ENCODE measurements at regions not wholly inside any gene's neighbourhood (a gene's known extent, or its start where the extent isn't known, plus 50 kb on each side); places are given as distances from the start of the nearest gene placed in this dataset.

DNA sequence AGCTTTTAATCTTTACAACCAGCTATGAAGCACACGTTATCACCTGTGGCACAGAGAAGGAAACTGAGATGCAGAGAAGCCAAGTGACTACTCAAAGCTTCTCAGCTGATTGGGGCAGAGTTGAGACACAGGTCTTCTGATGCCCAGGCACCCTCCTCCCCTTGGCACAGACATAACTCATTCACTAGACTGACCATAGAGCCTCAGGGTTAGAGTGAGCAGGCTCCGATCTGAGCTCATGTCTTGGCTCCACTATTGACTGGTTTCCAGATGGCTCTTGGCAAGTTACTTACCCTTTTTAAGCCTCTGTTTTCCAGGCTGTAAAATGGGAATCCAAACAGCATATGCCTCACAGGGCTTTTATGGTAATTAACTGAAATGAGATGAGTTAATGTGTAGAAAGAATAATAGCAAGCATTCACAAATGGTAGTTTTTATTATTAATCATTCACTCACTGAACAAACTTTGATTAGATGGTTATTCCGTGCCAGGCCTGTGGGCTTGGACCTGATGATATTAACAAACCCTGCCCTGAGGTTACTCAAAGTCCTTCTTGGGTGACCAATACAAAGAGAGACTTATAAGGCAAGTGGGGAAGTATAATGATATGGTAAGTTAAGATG, 184.3 kb downstream of the ANXA2 start:
- DNase-seq, result no peak

DNA sequence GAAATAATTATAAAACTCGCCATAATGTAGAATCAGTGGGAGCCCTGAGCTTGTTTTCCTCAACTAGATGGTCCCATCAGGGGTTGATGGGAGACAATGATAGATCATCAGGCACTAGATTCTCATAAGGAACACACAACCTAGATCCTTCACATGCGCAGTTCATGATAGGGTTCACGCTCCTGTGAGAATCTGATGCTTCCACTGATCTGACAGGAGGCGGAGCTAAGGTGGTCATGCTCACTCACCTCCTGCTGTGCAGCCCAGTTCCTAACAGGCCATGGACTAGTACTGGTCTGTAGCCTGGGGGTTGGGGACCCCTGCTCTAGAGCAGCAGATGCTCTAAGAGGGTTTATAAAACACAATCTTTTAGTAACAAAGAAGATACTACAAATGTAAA, 183.6 kb downstream of the ANXA2 start:
- no peak for DNase-seq

- DNase-seq, result no peak
Measured at GRCh38 chr15:60215225-60215963, 182.4 kb downstream of the ANXA2 start.

DNA sequence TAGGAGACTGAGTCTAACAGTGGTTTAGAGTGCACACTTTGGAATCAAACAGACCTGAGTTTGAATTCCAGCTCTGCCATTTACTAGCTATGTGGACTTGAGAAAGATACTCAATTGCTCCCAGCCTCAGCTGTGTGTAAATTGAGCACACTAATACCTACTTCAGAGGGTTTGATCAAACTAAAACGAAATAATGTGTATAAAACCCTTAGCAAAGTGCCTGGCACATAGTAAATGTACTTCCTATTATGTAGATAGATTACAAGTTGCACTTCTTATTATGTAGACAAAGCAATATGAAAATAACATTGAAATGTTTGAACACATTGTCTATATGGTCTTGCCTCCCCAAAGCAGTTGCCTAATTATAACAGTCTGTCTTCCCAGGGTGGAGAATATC, 180.6 kb downstream of the ANXA2 start:
- DNase-seq, result no peak

DNA sequence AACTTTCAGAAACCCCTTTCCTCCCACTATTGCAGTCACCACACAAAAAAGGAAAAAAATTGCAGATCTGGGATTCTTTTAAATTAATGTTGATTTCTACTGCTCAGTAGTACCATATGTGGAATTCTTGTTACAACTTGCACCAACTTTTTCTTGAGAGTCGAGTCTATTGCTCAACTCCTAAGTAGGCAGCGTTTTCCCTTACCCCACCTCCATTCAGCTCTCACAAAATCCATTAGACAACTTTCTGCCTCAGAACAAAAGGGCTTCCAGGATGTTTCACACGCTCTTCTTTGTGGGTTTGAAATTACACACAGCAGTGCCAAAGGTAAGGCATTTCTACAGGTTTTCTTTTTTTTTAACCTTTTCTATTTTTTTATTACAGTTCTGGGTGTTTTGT, 179.5 kb downstream of the ANXA2 start:
- DNase-seq, result no peak

DNA sequence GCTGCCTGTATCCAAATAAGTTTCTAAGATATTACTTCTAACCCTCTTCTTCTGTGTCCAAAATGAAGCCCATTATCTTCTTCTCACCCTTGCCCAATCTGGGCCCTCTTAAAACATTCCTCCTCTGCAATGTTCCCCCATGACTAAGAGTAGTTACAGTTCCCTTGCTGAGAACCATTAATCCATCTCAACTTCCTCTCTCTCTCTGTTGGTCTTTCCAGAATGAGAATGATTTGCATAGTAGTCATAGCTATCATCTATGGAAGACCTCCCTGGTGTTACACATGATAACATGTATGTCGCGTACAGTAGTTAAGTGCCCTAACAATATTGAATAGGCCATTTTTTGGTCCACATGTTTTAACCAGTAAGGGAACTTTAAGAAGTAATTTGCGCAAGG, 177.9 kb downstream of the ANXA2 start:
- peak in 1 of 3 donors; percentile 17 for DNase-seq

GRCh38 chr15:60221356-60221755, 176.4 kb downstream of the ANXA2 start:
- no peak for DNase-seq

DNA sequence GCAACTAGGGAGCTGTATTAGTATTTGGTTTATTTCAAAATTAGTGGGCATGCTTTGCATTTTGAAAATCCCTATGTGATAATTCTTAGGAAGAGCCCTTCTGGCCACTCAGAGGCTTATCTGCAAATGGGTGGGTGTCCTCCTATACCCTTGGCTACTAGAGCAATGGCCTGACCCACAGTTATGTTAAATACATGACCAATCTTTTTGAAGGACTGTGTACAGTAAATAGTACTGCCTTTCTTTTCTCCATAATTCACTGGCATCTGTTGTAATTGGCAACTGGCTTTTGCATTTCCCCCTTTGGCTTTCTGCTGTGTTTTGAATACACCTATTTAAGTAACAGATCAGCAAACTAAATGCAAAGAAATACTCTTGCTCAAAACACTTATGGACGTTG, 175.4 kb downstream of the ANXA2 start:
- no peak for DNase-seq

DNA sequence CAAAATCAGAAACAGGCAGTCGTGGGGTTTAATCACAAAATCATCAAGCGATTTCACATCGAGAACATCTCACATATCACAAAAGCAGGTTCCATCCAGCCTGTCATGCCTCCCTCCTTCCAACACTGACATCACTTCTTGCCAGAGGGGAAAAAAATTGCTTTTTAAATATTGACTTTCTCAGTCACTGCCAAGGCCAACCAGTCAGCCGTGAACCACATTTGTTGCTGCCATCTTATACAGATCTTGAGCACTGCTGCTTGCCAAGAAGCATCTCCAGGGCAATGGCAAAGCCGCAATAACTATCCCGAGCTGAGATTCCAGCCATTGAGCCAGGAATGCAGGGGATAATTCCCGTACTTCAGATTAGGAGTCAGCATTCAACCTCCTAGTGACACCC, 174.6 kb downstream of the ANXA2 start:
- DNase-seq, result peak in 1 of 3 donors; percentile 8

DNA sequence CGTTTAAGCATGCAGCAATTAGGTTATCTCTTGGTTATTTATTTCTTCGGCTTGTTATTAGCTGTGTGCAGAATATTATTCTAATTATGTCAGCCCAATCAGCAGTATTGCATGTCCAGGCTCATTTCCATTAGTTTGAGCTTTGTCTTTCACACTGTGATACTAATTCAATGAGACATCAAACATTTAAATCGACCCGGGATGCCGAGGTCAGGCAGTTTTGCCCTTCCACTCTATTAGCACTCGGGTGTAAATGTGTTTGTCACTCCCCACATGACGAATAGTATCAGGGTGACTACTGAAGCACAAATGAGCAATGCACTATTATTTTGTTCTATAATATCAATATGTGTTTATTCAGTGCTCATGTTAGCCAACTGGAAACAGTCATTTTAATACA, 170.9 kb downstream of the ANXA2 start:
- no peak for DNase-seq

GRCh38 chr15:60228101-60228500, 169.7 kb downstream of the ANXA2 start:
- peak in 1 of 3 donors; percentile 11 for DNase-seq

DNA sequence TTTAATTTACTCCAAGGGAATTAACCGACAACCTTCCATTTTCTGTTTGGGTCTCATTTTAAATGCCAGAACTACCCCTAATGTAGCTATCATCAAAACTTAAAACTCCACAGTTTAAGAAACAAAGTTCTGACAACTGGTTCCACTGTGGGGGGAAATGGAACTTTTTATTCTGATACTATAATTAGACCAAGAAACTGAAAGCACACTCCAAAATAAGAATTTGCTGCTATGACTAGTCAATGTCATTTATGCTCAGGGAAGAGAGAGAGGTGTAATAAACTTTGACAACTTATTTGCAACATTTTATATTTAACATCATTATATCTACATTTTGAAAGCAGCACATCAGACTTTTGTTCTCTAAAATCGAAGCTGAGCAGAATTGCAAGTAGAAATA, 169.2 kb downstream of the ANXA2 start:
- DNase-seq, result no peak

DNA sequence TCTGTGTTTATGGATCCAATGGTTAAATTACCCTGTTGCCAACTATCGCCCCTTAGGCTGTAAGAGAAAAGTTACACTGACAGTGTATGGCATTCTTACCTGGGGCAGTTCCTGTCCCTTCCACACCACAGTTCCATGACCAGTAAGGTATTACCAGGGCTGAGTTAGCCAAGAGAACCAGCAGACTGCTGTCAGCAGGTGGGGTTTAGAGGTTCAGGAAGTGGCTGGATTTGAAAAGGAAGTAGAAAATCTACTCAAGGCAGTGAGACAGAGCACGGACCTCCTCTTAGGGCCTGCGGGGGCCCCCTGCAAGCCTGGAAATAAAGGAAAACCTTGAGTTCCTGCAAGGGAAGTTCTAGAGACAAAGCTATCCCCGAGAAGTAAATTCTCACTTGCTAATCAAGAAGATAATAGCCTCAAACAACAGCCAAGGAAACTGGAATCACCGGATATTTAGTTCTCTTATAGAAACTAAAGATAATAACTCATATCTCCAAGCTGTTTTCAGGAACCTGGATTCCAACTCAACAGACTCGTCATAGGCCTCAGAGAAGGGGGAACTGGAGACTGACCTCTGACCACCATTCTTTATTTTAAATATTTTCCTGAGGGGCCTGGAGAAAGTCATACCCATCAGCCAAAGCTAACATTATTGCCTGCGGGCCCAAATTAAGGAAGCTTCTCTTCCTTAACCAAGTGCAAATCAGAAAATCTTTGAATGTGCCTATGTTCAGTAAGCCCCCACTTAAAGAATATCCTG, 161.7 kb downstream of the ANXA2 start:
- DNase-seq, result no peak

- no peak for DNase-seq
Measured at GRCh38 chr15:60237446-60237845, 160.3 kb downstream of the ANXA2 start.

DNA sequence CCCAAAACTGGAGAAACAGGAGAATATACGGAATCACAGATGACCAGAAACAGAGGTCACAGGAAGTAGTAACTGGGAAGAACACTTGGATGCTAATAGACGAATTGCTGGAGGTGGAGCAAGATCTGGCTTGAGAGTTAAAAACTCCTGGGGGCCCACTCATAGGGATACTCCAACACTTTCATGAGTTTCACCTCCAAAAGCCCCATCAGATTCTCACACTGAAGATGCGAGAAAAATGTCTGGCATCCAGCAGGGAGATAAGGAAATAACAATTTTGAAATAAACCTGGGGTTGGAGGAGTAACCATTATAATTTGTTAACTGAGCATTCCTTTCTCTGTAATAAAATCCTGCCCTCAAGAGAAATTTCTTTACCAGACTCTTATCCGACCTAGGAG, 154.0 kb downstream of the ANXA2 start:
- DNase-seq, result no peak

DNA sequence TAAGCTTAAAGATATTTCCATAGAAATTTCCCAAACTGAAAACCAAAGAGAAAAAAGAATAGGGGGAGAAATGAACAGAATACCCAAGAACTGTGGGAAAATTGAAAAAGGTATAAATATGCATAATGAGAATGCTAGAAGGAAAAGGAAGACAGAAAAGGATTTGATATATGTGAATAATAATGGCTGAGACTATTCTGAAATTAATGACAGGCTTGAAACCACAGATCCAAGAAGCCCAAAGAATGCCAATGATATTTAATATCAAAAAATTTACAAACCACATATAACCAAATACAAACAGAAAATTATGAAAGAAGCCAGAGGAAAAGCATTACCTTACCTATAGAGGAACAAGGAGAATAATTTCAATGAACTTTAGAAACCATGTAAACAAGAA, 153.0 kb downstream of the ANXA2 start:
- no peak for DNase-seq

- DNase-seq, result peak in 1 of 3 donors; percentile 9
Measured at GRCh38 chr15:60250316-60250715, 147.5 kb downstream of the ANXA2 start.

DNA sequence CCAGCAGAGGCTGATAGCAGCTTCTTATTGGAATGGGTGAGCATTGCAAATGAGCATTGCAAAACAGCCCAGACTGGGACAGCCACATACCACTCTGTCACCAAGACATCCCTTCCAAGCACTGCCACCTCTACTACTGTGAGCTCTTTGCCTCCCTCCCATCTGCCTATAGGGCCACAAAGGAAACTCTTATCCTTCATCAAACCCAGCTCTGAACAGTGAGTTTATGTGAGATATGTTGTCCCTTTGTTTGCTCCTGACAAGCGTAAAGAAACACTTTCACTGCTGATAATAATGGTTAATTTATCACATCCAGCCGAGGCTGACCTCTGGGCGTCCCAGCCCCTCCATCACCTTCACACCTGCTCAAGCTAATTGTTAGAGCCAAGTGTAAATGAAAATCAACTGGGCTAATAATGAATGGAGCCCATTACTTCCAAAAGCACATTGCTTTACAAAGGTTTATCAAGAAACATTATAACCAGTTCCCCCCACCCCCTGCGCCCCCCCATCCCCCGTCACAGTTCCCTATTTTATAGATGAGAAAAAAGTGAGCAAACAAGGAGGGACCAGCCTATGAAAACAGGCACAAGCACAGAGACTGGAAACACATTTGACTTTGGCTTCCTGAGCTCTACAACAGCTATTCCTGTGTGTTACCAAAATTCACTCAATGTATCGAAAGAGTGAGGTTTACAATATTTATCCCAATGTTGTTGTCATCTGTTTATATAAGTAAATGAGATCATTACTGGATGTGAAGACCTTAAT, 146.3 kb downstream of the ANXA2 start:
- no peak for DNase-seq

DNA sequence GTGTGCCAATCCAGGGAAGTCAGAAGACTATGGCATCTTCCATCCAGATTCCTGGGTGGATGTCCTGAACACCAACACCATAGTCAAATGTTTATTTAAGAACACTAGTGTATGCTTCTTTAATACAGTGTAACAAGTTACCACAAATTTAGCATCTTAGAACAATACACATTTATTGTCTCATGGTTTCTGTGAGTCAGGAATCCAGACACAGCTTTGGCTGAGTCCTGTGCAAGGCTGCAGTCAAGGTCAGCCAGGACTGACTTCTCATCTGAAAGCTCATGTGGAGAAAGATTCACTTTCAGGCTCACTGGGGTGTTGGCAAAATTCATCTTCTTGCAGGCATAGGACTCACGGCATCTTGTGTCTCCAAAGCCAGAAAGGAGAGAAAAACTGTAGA, 143.4 kb downstream of the ANXA2 start:
- no peak for DNase-seq

DNA sequence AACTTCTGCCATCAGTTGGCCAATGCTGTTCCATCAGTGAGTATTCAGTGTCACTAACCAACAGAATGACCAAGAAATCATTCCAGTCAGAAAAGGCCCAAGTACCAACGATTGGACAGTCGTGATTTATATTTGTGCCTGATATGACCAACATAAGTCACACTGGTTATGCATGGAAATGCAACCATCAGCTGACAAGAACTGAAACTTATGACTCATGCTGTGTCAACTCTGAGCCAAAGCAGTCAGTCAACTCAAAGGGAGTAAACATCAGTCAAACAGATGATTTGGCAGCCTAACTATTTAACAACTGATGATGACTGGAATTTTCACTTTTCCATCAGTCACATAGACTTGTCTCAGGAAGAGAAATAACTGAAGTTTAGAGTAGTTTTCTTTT, 142.4 kb downstream of the ANXA2 start:
- DNase-seq, result peak in 2 of 3 donors; percentile 7 to 11

DNA sequence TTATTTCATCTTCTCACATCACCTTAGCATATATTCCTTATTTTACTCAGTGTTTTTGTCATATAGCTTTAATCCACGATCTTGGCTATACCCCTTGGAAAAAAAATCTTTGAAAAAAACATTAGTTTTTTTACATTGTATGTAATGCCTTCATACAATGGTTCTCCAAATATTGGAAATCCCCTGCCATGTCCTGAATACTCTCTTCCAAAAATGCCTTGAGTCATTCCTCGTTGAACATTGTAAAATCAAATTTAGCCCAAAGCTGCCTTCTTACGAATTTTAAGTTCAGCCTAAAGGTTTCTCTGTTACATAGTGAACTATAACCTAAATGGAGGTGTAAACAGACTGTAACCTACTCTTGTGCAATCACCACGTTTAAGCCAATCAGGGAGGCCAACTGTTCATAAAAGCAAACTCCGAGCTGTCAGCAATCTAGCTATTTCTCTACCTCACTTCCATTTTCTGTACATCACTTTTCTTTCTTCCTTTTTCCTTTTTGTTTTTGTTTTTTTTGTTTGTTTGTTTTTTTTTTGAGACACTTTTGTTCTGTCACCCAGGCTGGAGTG, 140.1 kb downstream of the ANXA2 start:
- DNase-seq, result peak in 1 of 3 donors; percentile 4

DNA sequence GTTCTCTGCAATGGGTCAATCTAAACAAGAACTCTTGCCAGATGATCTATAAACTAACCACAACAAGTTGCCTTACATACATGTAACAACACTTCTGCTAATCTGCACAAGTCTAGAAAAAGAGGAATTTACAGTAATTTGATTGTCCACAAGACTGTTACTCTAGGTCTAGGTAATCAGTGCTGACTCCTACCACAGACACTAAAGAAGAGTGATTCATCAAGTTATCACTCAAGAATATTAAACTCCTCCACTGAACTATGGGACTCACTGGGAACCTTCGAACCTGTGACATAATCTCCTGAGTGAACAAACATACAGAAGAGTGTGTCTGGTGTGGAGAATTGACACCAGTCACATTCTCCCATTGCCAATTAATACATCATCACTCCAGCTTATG, 138.3 kb downstream of the ANXA2 start:
- no peak for DNase-seq
